Suppressor macrophage (primary cell): ENCODE measurements at regions not wholly inside any gene's neighbourhood (a gene's known extent, or its start where the extent isn't known, plus 50 kb on each side); places are given as distances from the start of the nearest gene placed in this dataset.

Experiments used
- DNase-seq, 4 experiments: peaks; one replicate each; pipeline ENCODE4 v3.0.0-alpha.2; 2020 to 2022

- no peak for DNase-seq
Observed at GRCh38 chr7:156445997-156446761, 194.4 kb upstream of the RNF32 start.

DNA sequence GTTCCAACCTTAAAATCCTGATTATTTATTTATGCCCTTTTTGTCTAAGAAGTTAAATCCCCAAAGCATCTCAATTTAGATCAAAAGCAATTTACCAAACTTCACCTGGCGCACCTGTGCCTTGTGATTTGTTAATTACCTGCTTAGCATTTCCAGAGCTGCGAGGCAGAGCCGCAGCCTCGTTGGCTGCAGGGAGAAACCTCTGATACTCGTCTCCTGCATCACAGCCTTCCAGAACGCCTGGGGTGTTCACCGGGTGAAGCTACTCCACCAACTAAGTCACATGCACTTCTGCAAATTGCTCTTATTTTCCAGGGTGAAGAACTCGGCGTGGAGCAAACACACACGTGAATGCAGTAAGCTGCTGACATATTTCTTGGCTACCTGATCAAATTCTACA is 198.1 kb upstream of the RNF32 start:
- DNase-seq, result no peak

GRCh38 chr7:156440456-156440855 is 200.1 kb upstream of the RNF32 start:
- no peak for DNase-seq

DNA sequence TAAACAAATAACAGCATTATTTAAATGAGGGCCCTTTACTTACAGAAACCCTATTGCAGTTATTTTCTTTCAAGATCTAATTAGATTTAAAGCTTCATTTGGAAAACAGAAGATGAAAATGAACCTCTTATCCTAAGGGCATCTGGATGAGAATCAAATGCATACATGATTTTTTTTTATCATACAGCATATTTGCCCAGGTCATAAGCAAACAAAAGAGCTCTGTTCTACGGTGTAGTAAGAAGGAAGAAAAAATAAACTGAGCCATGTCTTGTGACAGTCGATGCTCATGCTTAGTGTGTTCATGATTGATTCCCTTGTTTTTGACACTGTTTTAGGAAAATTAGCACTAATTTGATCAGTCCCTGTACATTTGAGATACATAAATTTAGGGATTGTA is 202.6 kb upstream of the RNF32 start:
- DNase-seq, result no peak

DNA sequence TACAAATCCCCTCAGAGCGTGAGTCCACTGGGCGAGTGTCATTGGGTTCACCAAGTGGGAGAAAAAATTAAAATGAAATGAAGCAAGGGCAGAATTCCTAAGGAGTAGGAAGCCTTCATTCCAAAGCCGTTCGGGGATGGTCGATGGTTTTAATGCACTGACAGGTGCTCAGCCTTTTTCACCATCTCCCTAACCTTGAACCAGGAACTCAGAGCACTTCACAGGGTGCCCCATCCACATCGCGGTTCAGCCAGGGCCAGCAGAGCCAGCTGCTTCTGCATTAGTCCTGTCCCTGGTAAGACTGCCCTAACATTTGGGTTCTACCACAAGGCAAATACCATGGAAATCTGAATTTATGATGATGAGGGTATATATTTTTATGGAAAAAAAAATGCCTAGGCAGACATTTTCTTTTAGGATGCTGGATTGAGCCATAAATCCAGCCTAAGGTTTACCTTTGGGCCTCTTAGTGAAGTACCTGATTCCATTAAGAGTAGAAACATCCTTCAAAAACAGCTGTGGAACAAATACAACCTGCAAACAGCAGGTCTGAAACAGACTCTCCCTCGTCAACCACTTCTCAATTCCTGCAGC is 203.5 kb upstream of the RNF32 start:
- no peak for DNase-seq

DNA sequence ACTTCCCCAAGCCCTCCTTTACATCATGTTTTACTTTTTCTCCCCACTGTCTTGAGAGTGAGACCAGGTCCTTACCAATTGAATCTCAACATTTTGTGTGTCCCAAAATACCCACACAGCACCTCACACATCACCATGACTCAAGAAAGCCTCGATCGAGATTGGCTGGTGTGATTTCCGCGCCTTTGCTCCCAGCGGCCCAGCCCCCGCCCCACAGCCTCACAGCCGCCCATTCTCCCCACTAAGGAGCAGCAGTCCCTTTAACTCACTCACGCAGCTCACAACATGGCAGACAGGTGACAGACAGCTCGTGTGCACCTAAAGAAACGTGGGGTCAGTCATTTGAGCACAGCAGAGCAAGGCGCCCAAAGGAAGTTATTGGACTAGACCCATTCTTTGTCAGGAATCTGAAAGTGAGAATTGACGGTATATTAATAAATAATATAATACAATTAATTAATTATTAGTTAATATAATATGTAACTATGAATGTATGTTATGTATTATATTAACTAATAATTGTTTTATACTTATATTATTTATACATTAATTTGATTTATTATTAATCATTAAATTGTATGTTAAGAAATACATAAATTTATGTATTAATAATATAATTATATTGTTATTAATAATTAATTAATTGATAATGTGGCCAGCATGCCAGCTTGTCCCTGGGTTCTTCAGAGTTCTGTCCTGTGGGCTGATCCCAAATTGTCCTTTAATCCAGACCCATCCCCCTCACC is 204.9 kb upstream of the RNF32 start:
- DNase-seq, result no peak

DNA sequence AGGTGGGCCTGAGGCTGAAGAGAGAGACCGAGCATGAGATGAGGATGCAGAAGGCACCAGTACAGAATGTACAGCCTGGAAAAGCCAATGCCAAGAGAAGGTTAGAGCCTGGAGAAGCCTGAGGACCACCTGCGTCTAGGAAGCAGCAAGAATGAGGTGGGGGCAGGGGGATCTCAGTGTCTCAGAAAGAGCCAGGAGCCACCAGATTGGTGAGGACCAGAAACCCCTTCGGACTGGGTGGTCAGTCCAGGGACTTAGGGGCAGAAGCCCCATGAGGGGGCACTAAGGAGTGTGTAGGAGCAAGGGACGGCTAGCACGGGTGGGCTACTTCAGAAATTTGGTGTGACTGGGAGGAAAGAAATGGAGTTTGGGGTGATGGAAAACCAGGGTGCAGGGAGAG is 205.9 kb upstream of the RNF32 start:
- DNase-seq, result no peak

- no peak for DNase-seq
Observed at GRCh38 chr7:156432018-156432417, 208.6 kb upstream of the RNF32 start.

- no peak for DNase-seq
Observed at GRCh38 chr7:156430109-156430508, 210.5 kb upstream of the RNF32 start.

- no peak for DNase-seq
Observed at GRCh38 chr7:156429514-156429913, 211.1 kb upstream of the RNF32 start.

- DNase-seq, result no peak
Observed at GRCh38 chr7:156423876-156424275, 216.7 kb upstream of the RNF32 start.

DNA sequence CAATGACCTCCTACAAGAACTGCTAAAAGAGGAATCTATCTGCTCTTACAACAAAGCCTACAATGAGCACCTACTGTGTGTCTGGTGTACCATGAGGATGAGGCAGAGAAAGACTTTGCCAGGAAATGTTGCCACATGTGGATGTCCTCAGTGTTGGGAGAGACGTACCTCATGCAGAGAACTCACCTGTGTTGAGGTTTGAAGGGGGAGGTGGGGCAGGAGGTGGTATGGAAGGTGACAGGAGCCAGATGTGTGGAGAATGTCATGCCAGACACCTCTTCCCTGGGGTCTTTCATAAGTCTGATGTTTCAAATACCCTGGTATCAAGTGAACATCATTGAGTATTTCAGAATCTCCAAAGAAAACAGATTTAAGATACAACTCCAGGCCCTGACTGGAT is 220.1 kb upstream of the RNF32 start:
- DNase-seq, result no peak

DNA sequence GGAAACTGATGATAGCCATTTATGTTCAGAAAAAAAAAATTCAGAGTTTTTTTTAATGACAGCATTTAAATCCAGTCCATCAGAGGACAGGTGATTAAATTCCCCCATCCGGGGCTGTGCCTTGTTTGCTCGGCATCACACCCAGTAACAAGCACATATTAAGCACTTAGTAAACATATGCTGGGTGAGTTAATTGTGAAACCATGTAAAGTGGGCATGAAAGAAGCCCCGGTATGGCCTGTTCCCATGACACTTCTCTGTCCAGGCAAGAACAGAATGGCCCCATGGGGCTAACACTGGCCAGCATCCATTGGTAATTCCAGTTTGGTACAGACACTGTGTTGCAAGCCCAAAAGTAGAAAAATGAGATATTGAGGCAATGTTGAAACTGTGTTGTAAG is 220.8 kb upstream of the RNF32 start:
- DNase-seq, result no peak

DNA sequence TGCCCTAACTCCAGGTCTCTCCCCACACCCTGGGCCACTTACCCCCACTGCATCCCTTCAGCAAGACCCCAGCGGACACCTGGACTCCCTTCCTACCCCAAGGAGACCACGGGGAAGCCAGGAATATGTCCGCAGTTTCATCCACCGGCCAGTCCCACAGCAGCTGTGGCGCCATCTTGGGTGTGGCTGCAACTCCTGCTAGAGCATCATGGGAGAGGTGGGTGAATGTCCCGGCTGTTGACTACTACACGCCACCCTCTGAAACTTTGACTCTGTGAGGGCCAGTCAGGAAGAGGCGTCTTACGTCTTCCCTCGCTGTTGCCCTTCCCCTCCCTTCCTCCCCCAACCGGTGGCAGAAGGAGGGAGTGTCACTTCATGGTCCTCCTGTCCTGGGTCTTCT is 238.3 kb upstream of the RNF32 start:
- DNase-seq, result no peak

DNA sequence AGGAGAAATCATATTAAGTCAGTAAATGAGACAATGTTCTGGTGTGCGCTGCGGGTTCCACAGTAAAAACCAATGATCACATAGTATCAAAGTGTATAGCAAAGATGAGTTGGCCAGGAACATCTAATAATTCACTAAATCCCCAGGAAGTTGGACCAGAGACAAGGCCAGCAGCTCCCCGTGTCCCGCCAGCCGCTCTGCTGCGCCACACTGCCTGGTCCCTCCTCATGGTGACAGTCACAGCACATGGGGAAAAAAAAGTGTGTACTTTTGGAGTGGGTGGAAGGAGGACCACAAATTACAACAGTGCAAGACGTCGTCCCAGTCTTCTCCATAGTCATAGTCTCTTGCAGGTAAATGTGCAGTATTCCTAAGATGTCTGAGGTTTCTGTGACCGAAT is 239.0 kb upstream of the RNF32 start:
- no peak for DNase-seq

DNA sequence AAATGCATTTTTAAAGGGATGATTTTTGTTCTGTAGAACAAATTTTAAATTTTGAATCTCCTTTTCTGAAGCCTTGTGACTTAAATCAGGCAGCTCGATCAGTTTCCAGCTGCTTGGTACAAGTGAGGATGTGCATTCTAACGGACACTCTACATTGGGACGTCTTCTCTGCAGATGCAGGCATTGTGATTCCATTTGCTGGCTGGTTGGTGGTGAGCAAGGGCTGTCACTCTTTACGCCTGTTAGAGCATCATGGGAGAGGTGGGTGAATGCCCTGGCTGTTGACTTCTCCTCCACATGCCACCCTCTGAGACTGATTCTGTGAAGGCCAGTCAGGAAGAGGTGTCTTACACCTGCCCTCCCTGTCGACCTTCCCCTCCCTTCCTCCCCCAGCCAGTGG is 240.5 kb upstream of the RNF32 start:
- DNase-seq, result no peak

- DNase-seq, result no peak
Observed at GRCh38 chr7:156397249-156397648, 243.3 kb upstream of the RNF32 start.

DNA sequence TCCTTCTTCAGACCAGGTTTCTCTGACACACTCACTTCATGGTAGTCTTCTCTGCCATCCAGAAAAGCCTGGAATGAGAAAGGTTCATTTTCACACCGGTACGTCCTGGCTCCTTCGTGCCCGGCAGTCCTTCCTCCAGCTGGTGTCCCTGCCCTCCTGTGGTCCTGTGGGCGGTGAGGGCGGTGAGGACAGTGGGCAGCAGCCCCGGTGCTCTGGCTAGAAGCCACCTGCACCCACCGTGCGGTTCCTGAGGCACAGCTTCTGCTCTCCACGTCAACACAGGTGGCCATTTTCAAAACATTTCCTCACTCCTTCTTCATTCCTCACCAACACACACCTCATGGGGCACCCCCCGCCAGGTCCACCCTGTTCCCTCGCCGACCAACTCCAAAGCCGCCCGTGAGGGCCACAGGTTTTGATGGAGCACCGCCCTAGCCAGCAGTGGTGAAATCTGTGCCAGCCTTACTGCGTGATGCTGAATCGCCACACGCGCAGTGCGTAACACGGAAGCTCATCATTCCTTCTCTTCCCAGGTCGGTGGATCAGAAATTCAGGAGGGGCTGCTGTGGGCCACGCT is 251.4 kb upstream of the RNF32 start:
- no peak for DNase-seq

DNA sequence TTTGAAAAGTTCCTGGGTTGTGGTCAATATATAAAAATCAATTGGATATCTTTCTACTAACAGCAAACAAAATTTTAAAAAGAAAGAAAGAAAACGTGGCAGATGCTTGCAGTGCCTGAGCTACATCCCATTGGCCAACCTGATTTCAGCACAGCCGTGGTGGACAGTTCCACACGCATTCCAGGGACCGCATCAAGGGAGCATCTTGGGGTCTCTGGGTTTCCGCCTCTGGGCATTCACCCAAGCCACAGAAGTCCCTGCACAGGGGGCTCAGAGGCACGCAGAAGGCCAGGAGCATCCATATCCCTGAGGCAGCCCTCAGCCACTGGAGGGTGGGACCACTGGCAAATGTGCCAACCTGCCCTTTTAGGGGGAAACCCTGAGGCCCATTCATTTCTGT is 254.5 kb upstream of the RNF32 start:
- no peak for DNase-seq

DNA sequence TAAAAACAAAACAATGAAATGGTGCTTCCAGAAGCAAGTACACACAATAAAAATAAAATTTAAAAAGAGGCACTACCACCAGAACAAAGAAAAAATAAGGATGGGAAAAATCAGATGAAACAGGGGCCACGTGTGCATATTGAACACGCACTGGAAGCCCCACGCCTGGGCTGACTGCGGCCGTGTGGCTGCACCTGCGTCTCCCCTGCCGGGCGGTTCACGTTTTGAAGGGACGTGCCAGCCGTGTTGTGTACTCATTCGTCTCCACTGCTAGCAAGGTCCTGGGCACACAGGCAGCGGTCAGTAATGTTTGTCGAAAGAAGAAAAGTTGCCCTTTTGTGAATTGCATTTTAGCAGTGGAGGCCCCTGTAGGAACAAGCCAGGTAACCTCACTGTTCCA is 255.9 kb upstream of the RNF32 start:
- no peak for DNase-seq

DNA sequence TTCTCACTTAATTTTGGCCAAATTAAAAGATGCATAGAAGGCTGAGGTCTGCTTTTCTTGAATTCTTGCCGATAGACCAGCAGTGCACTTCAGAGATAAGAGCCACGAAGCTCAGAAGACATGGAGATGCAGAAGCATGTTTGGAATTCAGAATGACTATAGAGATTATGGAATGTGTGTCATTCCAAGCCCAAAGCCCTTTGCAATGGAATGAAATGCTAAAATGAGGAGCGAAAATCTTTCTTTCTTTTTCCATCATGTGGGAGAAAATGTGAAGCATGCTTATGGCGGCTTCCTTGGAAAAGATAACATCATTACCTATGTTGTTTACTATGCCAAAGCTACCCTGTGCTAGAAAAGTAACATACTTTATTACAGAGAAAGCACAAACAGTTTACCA is 257.0 kb upstream of the RNF32 start:
- no peak for DNase-seq

DNA sequence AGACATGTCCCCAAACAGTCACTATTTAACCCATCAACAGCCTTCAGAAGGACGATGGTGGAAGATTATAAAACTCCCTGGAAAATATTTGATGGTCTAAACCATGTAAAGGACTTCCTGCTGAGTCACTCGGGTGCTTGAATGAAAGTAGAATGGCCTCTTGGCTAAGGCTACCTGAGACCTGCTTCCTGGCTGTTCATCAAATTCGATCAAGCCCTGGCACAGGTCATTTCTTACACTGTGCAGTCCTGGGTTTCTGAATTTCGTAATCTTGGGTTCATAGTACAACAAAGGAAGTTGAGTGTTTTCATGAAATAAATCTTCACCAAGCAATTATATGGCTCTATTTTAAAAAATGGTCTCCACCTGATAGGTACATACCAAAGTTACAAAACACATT is 260.3 kb upstream of the RNF32 start:
- DNase-seq, result no peak

DNA sequence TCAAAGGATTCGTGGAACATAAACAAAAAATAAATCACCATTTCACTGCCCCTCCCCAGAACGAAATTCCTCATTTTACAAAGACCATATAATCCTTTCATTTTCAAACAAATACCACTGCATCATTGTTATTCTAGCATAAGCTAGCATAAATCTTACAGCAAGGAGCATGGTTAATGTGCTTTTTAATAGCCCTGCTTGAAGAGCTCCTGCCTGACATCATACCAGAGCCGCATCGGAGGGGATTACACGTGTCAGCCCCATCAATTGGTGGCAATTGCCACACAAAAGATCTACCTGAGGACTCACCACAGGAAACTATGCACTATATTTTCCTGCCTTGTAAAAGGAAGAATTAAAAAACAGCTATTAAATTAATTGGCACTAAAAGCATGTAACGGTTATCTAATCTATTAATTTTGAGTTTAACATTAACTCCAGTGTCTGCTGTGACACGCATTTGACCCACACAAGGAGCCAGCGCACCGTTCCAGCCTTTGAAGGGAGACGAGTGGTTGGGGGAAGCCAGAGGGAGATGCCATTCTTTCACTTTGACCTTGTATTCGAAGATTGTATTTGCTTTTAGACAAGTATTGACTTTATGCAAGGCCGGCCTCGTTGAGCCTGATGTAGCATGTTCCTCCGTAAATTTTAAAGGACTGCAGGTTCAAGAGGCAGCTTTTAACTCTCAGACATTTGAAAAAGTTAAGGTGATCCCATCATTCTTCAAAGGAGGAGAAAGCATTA is 261.1 kb upstream of the RNF32 start:
- no peak for DNase-seq
